H9 (cell line): ENCODE measurements at regions not wholly inside any gene's neighbourhood (a gene's known extent, or its start where the extent isn't known, plus 50 kb on each side); places are given as distances from the start of the nearest gene placed in this dataset.

ENCODE experiments used
- DNase-seq: peaks from one replicate; pipeline ENCODE4 v3.0.0-alpha.2; 2017
- H2AFZ ChIP-seq: one replicate; pipeline ENCODE4 v1.6.1; 2013; ENCODE audit warnings: mild to moderate bottlenecking, low read length, control low read depth, moderate library complexity
- H2AK5ac ChIP-seq: 2 replicates; pipeline ENCODE4 v1.6.1; 2013; ENCODE audit warnings: low read length, control low read depth, mixed read lengths; ENCODE audit not compliant: insufficient read length
- H2BK120ac ChIP-seq: one replicate; pipeline ENCODE4 v1.6.1; 2013; ENCODE audit warnings: low read depth, mild to moderate bottlenecking, low read length, control low read depth, inconsistent platforms; ENCODE audit not compliant: poor library complexity, severe bottlenecking
- H2BK12ac ChIP-seq: 2 replicates; pipeline ENCODE4 v1.6.1; 2013; ENCODE audit warnings: low read length, control low read depth, mixed read lengths, low read depth; ENCODE audit not compliant: insufficient read length
- H2BK15ac ChIP-seq: 2 replicates; pipeline ENCODE4 v1.6.1; 2013; ENCODE audit warnings: low read depth, low read length, control low read depth
- H2BK20ac ChIP-seq: one replicate; pipeline ENCODE4 v1.6.1; 2013; ENCODE audit warnings: low read depth, mild to moderate bottlenecking, low read length, control low read depth, inconsistent platforms; ENCODE audit not compliant: poor library complexity, severe bottlenecking
- H2BK5ac ChIP-seq: 2 replicates; pipeline ENCODE4 v1.6.1; 2013; ENCODE audit warnings: low read length, control low read depth, mixed read lengths; ENCODE audit not compliant: insufficient read length
- H3K14ac ChIP-seq: 2 replicates; pipeline ENCODE4 v1.6.1; 2013; ENCODE audit warnings: low read length, control low read depth; ENCODE audit not compliant: insufficient read depth
- H3K18ac ChIP-seq: 2 replicates; pipeline ENCODE4 v1.6.1; 2013; ENCODE audit warnings: low read depth, mild to moderate bottlenecking, mixed read lengths, low read length, control low read depth; ENCODE audit not compliant: insufficient read length
- H3K23ac ChIP-seq: 2 replicates; pipeline ENCODE4 v1.6.1; 2013; ENCODE audit warnings: low read length, control low read depth, mixed read lengths, low read depth; ENCODE audit not compliant: insufficient read length
- H3K23me2 ChIP-seq: 2 replicates; pipeline ENCODE4 v1.6.1; 2013; ENCODE audit warnings: low read depth, mild to moderate bottlenecking, mixed read lengths, low read length, control low read depth; ENCODE audit not compliant: insufficient read length, poor library complexity, severe bottlenecking
- H3K27ac ChIP-seq: 2 replicates; pipeline ENCODE4 v1.5.1; 2013; ENCODE audit warnings: low read length, control low read depth, mixed read lengths, low read depth; ENCODE audit not compliant: insufficient read length
- H3K27me3 ChIP-seq: 2 replicates; pipeline ENCODE4 v1.6.1; 2013; ENCODE audit warnings: low read length, control low read depth, inconsistent platforms; ENCODE audit not compliant: insufficient read depth
- H3K4ac ChIP-seq: 2 replicates; pipeline ENCODE4 v1.6.1; 2013; ENCODE audit warnings: low read depth, mild to moderate bottlenecking, control low read depth, inconsistent platforms, low read length, moderate library complexity
- H3K4me1 ChIP-seq: 2 replicates; pipeline ENCODE4 v1.6.1; 2013; ENCODE audit warnings: low read length, control low read depth, inconsistent platforms; ENCODE audit not compliant: insufficient read depth
- H3K4me2 ChIP-seq: 2 replicates; pipeline ENCODE4 v1.6.1; 2013; ENCODE audit warnings: low read length, control low read depth, mixed read lengths; ENCODE audit not compliant: insufficient read length, insufficient read depth
- H3K56ac ChIP-seq: 2 replicates; pipeline ENCODE4 v1.6.1; 2013; ENCODE audit warnings: low read depth, mild to moderate bottlenecking, mixed read lengths, low read length, control low read depth; ENCODE audit not compliant: insufficient read length
- H3K79me1 ChIP-seq: 2 replicates; pipeline ENCODE4 v1.6.1; 2013; ENCODE audit warnings: low read depth, mild to moderate bottlenecking, moderate library complexity, low read length, control low read depth, inconsistent platforms; ENCODE audit not compliant: insufficient read depth, poor library complexity, severe bottlenecking
- H3K79me2 ChIP-seq: 2 replicates; pipeline ENCODE4 v1.6.1; 2013; ENCODE audit warnings: low read length, control low read depth, inconsistent platforms; ENCODE audit not compliant: insufficient read depth
- H3K9ac ChIP-seq: 2 replicates; pipeline ENCODE4 v1.6.1; 2013; ENCODE audit warnings: low read length, control low read depth, mixed read lengths; ENCODE audit not compliant: insufficient read length; ENCODE audit errors: extremely low read depth
- H3K9me3 ChIP-seq: one replicate; pipeline ENCODE4 v1.6.1; 2013; ENCODE audit warnings: low read depth, low read length, inconsistent platforms; ENCODE audit not compliant: control insufficient read depth
- H3T11ph ChIP-seq: one replicate; pipeline ENCODE4 v1.6.1; 2013; ENCODE audit warnings: mild to moderate bottlenecking, low read length, control low read depth, inconsistent platforms
- H4K20me1 ChIP-seq: one replicate; pipeline ENCODE4 v1.6.1; 2013; ENCODE audit not compliant: control insufficient read depth, insufficient read length, insufficient read depth
- H4K5ac ChIP-seq: 2 replicates; pipeline ENCODE4 v1.6.1; 2013; ENCODE audit warnings: low read depth, mild to moderate bottlenecking, mixed read lengths, low read length, control low read depth; ENCODE audit not compliant: insufficient read length
- H4K8ac ChIP-seq: replicated peaks from 2 replicates; pipeline ENCODE4 v1.6.1; 2013; ENCODE audit warnings: low read length, control low read depth, mixed read lengths, low read depth; ENCODE audit not compliant: insufficient read length
- H4K91ac ChIP-seq: 2 replicates; pipeline ENCODE4 v1.6.1; 2013; ENCODE audit warnings: low read depth, mild to moderate bottlenecking, moderate library complexity, mixed read lengths, low read length, control low read depth; ENCODE audit not compliant: insufficient read length
- H3K27ac Mint-ChIP-seq, 3 experiments: 2 replicates in 2 of 3; 3 replicates in 1 of 3; pipeline ENCODE4 v1.8.0; 2020 to 2021; ENCODE audit warnings: mixed read lengths in 3 of 3, mild to moderate bottlenecking in 1 of 3, moderate library complexity in 1 of 3
- H3K27me3 Mint-ChIP-seq: 2 replicates; pipeline ENCODE4 v1.8.0; 2021; ENCODE audit warnings: low read depth, mild to moderate bottlenecking, moderate library complexity, mixed read lengths
- H3K36me3 Mint-ChIP-seq, 3 experiments: 2 replicates in 2 of 3; 3 replicates in 1 of 3; pipeline ENCODE4 v1.8.0; 2020 to 2021; ENCODE audit warnings: low read depth in 3 of 3, mixed read lengths in 3 of 3; ENCODE audit not compliant: insufficient read depth in 1 of 3
- H3K4me1 Mint-ChIP-seq, 2 experiments: 2 replicates each; pipeline ENCODE4 v1.8.0; 2020; ENCODE audit warnings: mixed read lengths in 2 of 2
- H3K4me3 Mint-ChIP-seq, 2 experiments: 2 replicates in 1 of 2; 3 replicates in 1 of 2; pipeline ENCODE4 v1.8.0; 2020 to 2021; ENCODE audit warnings: mild to moderate bottlenecking in 2 of 2, mixed read lengths in 2 of 2, moderate library complexity in 1 of 2
- H3K9me3 Mint-ChIP-seq, 2 experiments: 2 replicates in 1 of 2; 3 replicates in 1 of 2; pipeline ENCODE4 v1.8.0; 2020; ENCODE audit warnings: mild to moderate bottlenecking in 2 of 2, mixed read lengths in 2 of 2, moderate library complexity in 1 of 2
- TF ChIP-seq, protein P1 (sequence below): fragments of 200-600 bp; sonication (generic); conservative IDR thresholded peaks from 3 replicates; pipeline ENCODE4 v1.8.0; 2021; ENCODE audit warnings: antibody characterized with exemption, mild to moderate bottlenecking

DNA sequence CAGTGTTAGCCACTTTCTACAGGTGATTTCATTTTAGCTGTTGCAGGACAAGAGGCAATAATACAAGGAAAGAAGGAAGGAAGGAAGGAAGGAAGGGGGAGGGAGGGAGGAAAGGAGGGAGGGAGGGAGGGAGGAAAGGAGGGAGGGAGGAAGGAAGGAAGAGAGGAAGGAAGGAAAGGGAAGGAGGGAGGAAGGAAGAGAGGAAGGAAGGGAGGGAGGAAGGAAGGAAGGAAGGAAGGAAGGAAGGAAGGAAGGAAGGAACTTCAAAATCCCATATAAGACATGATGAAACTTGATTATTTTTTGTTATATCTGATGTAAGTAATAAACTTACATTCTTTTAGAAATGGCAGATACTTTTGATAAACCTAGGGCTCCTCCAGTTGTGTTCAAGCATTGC lies 83.6 kb downstream of the TFAP2B start:
- H3K36me3 Mint-ChIP-seq = no peaks in the 10 kb centered on the region
- no peak overlapping the region for H3K23ac ChIP-seq
- H3K79me2 ChIP-seq = no peaks in the 10 kb centered on the region
- no peak overlapping the region for H2BK120ac ChIP-seq
- H3K27me3 Mint-ChIP-seq = no peaks in the 10 kb centered on the region
- no peak overlapping the region for H4K8ac ChIP-seq
- H3K27me3 ChIP-seq = no peaks in the 10 kb centered on the region
- H2BK12ac ChIP-seq = no peak overlapping the region
- H2BK5ac ChIP-seq = no peak overlapping the region
- no peak overlapping the region for H2AK5ac ChIP-seq
- no peaks in the 10 kb centered on the region for H3K79me1 ChIP-seq
- H3K4me1 ChIP-seq = no peaks in the 10 kb centered on the region
- H4K20me1 ChIP-seq = no peaks in the 10 kb centered on the region
- no peak overlapping the region for H3K4ac ChIP-seq
- no peak overlapping the region for H3K9ac ChIP-seq
- H3K56ac ChIP-seq = no peak overlapping the region
- no peak overlapping the region for H3K4me2 ChIP-seq
- H3K14ac ChIP-seq = no peak overlapping the region
- no peak overlapping the region for H2BK20ac ChIP-seq
- no peaks in the 10 kb centered on the region for H3K23me2 ChIP-seq
- H4K5ac ChIP-seq = no peak overlapping the region
- TF ChIP-seq, protein P1, sequence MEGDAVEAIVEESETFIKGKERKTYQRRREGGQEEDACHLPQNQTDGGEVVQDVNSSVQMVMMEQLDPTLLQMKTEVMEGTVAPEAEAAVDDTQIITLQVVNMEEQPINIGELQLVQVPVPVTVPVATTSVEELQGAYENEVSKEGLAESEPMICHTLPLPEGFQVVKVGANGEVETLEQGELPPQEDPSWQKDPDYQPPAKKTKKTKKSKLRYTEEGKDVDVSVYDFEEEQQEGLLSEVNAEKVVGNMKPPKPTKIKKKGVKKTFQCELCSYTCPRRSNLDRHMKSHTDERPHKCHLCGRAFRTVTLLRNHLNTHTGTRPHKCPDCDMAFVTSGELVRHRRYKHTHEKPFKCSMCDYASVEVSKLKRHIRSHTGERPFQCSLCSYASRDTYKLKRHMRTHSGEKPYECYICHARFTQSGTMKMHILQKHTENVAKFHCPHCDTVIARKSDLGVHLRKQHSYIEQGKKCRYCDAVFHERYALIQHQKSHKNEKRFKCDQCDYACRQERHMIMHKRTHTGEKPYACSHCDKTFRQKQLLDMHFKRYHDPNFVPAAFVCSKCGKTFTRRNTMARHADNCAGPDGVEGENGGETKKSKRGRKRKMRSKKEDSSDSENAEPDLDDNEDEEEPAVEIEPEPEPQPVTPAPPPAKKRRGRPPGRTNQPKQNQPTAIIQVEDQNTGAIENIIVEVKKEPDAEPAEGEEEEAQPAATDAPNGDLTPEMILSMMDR = no peak
- no peak for DNase-seq
- no peak overlapping the region for H4K91ac ChIP-seq
- H3K9me3 Mint-ChIP-seq = no peaks in the 10 kb centered on the region
- H3K27ac ChIP-seq = no peak overlapping the region
- no peaks in the 10 kb centered on the region for H3K9me3 ChIP-seq
- H3K4me1 Mint-ChIP-seq = no peaks in the 10 kb centered on the region
- no peak overlapping the region for H3K18ac ChIP-seq
- H2AFZ ChIP-seq = no peak overlapping the region
- H3K27ac Mint-ChIP-seq = no peak overlapping the region
- H3K4me3 Mint-ChIP-seq = no peak overlapping the region
- H2BK15ac ChIP-seq = no peak overlapping the region
- no peak overlapping the region for H3T11ph ChIP-seq
